Sigmoid colon (tissue), 4 donors: ENCODE measurements at regions not wholly inside any gene's neighbourhood (a gene's known extent, or its start where the extent isn't known, plus 50 kb on each side); places are given as distances from the start of the nearest gene placed in this dataset.

Source experiments
- CTCF ChIP-seq, 4 experiments: fragments of 450-650 bp in 3 of 4; fragments of 200-600 bp in 1 of 4; IDR thresholded peaks; one replicate each; pipeline ENCODE4 v1.5.1; 2016 to 2019; ENCODE audit warnings: antibody characterized with exemption in 4 of 4, mild to moderate bottlenecking in 3 of 4, moderate library complexity in 2 of 4
- POLR2A ChIP-seq, 2 donors: fragments of 450-650 bp; IDR thresholded peaks; one replicate each; pipeline ENCODE4 v1.6.1; 2016; ENCODE audit warnings: antibody characterized with exemption in 2 of 2, mild to moderate bottlenecking in 2 of 2, moderate library complexity in 2 of 2
- POLR2AphosphoS5 ChIP-seq, 4 donors: sonication (generic); formaldehyde crosslinking; IDR thresholded peaks; one replicate each; pipeline ENCODE4 v1.6.1; 2017; ENCODE audit warnings: antibody characterized with exemption in 4 of 4

GRCh38 chr6:21756487-21756886, 162.9 kb downstream of the SOX4 start:
- TF ChIP-seq CTCF (IDR thresholded peaks at IDR 0.05), result no peak
- no peak for TF ChIP-seq POLR2AphosphoS5 (IDR thresholded peaks at IDR 0.05)
- TF ChIP-seq POLR2A (IDR thresholded peaks at IDR 0.05), result no peak
